ENCODE measurements at regions not wholly inside any gene's neighbourhood (a gene's known extent, or its start where the extent isn't known, plus 50 kb on each side); places are given as distances from the start of the nearest gene placed in this dataset.

- TF ChIP-seq, protein P1, sequence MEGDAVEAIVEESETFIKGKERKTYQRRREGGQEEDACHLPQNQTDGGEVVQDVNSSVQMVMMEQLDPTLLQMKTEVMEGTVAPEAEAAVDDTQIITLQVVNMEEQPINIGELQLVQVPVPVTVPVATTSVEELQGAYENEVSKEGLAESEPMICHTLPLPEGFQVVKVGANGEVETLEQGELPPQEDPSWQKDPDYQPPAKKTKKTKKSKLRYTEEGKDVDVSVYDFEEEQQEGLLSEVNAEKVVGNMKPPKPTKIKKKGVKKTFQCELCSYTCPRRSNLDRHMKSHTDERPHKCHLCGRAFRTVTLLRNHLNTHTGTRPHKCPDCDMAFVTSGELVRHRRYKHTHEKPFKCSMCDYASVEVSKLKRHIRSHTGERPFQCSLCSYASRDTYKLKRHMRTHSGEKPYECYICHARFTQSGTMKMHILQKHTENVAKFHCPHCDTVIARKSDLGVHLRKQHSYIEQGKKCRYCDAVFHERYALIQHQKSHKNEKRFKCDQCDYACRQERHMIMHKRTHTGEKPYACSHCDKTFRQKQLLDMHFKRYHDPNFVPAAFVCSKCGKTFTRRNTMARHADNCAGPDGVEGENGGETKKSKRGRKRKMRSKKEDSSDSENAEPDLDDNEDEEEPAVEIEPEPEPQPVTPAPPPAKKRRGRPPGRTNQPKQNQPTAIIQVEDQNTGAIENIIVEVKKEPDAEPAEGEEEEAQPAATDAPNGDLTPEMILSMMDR (IDR thresholded peaks at IDR 0.05 in 4 of 5, conservative IDR thresholded peaks at IDR 0.05 in 1 of 5), result no peak
- no peak for TF ChIP-seq POLR2A (IDR thresholded peaks at IDR 0.05)
Measured at GRCh38 chr4:14452764-14453163, 549.5 kb upstream of the CPEB2 start.

Measured in gastrocnemius medialis (tissue), 4 donors.